ENCODE measurements at regions not wholly inside any gene's neighbourhood (a gene's known extent, or its start where the extent isn't known, plus 50 kb on each side); places are given as distances from the start of the nearest gene placed in this dataset.
"Not testable (repeated sequence)": the region's sequence is repeated elsewhere in the genome, so short reads cannot be mapped to it uniquely, and the experiment has no call there.

DNA sequence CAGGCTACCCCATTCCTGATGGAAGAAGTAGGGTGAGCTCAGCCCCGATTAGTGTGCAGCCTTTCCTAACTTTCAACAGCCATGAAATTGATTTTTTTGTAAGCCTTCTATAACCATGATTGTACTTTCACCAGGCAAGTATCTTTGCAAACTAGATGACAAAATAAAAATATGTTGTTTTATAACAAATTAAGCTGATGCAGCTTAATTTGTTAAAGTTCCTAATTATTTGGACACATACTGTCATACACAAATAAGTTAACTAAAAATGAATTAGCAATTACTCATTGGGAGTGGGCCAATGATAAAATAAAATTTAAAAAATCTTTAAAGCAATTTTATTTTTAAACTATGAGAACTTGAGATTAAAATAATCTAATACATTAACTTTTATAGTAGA is 113.1 kb upstream of the FANCL start:
- no peak for DNase-seq (ENCODE audit: low read depth)

DNA sequence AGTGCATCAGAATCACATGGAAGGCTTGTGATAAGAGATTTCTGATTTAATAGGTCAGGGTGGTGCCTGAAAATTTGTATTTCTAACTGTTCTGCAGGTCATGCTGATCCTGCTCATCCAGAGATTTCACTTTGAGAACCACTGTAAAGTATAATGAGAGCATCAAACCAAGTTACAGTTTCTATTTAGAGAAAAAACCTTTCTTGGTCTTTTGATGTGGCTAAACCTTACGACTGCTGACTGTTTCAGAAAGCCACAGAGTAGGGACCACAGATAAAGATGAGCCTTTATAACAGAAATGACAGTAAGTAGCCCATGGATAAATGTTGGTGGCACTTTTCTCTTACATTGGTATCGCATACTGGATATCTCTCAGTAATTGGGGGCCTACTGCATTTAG is 109.4 kb upstream of the FANCL start:
- DNase-seq (ENCODE audit: low read depth), result no peak

DNA sequence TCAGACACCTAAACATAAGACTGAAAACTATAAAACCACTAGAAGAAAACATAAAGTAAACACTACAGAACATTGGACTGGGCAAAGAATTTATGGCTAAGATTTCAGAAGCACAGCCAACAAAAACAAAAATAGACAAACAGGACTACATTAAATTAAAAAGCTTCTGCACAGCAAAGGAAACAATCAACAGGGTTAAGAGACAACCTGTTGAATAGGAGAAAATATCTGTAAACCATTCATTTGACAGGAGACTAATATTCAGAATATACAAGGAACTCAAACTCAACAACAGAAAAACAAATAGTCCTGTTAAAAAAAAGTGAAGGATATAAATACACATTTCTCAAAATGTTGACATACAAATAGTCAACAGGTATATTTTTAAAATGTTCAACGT is 106.7 kb upstream of the FANCL start:
- no peak for DNase-seq (ENCODE audit: low read depth)

DNA sequence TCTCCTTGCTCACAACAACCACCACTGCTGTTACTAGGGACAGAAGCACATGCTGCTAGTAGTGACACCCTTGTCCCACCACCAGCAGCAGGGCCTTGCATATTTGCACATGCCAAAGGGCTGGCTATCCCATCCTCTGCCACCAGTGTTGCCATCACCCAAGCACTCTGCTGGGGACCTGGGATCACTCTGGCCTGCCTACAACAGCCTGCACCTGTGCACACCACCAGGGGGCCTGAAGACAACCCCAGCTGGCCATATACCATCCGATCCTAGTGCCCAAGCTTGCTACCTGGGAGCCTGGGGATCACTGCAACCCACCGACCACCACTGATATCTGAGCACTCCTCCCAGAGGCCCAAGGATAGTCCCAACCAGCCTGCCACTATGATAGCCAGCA is 99.9 kb upstream of the FANCL start:
- no peak for DNase-seq (ENCODE audit: low read depth)

DNA sequence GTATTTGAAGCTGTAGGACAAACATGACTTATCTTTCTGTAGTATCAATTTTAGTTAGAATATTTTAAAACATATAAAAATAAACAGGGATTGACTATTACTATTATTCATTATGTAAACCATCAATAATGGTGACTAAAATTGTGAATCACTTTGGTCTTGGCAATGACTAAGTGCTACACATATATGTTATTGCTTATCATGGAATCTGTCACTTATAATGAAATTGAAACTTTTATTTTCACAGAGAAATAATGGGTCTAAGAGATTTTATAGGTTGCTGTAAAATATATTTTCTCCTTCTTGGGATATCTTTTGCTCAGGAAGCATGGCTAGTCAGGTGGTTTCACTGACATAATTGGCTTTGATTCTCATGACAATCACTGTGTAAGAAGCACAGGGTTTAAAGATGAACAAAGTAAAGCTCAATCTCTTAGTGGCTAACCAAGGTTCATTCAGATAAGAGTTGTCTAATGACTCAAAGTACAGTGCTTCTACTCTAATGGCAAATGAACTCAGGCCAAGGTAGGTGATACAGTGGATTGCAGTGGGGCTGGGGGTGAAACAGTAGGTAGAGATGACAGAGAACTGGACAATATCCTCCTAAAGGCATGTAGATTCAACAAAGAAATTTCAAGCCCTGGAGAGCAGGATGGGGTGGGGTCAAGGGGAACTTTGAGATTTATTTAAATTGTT is 98.6 kb upstream of the FANCL start:
- DNase-seq (ENCODE audit: low read depth), result no peak

DNA sequence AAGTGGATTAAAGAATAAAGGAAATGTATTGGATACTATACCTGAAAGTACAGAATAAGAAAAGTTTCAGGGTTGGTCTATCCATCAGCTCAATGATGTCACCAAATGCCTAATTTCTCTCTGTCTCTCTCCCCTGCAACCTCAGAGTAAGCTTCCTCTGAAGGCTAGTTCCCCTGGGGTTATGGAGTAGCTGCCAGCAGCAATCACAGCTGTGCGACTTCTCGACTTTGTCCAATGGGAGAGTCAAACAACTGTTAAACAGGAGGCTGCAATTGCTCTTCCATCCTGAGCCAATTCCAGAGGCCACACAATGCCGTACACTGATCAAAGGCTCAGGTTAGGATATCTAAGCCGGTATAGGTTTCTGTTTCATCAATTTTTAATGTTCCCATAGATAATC is 95.3 kb upstream of the FANCL start:
- no peak for DNase-seq (ENCODE audit: low read depth)

DNA sequence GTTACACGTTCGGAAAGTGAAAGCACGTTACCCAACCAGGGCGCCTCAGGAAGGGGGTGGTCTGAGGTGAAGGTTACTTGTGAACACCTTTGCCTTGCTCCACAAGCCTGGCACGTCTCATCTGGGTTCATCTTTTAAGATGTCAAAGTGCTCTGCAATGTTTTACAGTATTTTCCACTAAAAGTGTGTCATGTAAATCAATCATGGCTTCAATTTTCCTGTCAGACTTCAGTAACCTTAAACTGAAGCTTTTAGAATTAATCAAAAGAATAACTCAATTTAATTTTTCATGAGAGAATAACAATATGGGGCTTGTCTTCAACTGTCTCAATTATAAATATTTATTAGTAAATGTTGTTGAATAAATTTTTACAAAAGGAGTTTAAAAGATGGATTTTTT is 93.3 kb upstream of the FANCL start:
- DNase-seq (ENCODE audit: low read depth), result no peak

DNA sequence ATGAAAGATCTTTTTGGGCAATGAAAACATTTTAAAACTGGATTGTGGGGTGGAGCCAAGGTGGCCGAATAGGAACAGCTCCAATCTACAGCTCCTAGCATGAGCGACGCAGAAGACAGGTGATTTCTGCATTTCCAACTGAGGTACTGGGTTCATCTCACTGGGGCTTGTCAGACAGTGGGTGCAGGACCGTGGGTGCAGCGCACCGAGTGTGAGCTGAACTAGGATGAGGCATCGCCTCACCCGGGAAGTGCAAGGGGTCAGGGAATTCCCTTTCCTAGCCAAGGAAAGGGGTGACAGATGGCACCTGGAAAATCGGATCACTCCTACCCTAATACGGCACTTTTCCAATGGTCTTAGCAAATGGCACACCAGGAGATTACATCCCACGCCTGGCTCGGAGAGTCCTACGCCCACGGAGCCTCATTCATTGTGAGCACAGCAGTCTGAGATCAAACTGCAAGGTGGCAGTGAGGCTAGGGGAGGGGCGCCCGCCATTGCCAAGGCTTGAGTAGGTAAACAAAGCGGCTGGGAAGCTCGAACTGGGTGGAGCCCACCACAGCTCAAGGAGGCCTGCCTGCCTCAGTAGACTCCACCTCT is 84.3 kb upstream of the FANCL start:
- not testable (repeated sequence) for DNase-seq (ENCODE audit: low read depth)

DNA sequence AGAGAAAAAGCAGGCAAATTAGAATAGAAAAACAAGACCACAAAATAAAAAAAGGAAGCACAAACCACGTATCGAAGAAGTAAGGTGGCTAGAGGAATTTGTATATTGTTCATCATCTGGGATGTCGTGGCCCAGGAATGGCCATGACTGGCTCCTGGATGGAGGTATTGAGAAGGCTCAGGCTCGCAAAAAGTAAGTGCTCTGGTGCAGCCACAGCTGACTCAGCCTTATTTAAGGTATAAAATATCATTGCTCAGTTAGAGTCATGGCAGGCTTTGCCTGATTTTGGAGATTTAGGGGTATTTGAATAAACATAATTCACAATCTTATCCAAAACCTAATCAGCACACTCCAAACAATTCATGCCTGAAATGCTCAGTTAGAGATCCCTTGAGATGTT is 78.4 kb upstream of the FANCL start:
- no peak for DNase-seq (ENCODE audit: low read depth)

DNA sequence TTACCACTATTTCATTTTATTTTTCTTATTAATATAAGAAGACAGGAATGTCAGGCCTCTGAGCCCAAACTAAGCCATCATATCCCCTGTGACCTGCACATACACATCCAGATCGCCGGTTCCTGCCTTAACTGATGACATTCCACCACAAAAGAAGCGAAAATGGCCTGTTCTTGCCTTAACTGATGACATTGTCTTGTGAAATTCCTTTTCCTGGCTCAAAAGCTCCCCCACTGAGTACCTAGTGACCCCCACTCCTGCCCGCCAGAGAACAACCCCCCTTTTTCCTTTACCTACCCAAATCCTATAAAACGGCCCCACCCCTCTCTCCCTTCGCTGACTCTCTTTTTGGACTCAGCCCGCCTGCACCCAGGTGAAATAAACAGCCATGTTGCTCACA is 77.8 kb upstream of the FANCL start:
- DNase-seq (ENCODE audit: low read depth), result not testable (repeated sequence)

DNA sequence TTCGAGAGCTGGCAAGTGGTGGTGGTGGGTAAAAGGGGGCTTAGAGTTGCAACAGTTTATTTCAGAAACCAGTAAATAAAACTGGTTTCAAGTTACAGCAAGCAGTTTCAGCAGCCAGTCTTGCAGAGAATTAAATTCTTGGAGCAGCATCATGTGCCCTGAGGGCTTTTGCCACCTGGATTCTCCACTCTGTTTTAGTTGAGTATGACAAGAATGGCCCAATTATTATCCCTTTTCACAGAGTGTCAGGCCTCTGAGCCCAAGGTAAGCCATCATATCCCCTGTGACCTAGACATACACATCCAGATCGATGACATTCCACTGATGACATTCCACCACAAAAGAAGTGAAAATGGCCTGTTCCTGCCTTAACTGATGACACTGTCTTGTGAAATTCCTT is 72.8 kb upstream of the FANCL start:
- DNase-seq (ENCODE audit: low read depth), result no peak

DNA sequence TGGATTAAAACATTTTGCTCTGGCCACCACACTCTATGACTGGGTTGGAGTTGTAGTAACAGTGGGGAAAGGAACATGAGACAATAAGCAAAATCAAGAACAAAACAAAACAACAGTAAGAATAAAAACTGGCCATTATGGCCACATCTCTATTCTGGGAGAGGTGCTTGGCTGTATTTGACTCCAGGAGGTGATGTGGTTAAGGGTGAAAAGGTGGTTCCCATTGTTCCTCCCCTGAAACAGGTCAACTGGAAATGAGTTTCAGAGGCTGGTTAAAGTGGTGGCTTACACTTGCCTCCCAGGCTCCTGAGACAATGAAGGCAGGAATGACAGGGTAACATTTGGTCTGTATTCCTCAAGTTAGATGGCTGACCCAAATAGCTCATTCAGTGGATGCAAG is 67.3 kb upstream of the FANCL start:
- DNase-seq (ENCODE audit: low read depth), result no peak

DNA sequence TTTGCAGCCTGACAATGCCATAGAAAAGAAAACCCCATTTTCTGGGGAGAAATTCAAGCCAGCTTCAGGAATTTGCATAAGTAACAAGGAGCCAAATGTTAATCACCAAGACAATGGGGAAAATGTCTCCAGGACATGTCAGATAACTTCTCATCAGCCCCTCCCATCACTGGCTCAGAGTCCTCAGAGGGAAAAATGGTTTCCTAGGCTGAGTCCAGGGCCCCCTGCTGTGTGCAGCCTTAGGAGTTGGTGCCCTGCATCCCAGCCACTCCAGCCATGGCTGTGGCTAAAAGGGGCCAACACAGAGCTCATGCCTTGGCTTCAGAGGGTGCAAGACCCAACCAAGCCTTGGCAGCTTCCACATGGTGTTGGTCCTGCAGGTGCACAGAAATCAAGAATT is 63.7 kb upstream of the FANCL start:
- no peak for DNase-seq (ENCODE audit: low read depth)

DNA sequence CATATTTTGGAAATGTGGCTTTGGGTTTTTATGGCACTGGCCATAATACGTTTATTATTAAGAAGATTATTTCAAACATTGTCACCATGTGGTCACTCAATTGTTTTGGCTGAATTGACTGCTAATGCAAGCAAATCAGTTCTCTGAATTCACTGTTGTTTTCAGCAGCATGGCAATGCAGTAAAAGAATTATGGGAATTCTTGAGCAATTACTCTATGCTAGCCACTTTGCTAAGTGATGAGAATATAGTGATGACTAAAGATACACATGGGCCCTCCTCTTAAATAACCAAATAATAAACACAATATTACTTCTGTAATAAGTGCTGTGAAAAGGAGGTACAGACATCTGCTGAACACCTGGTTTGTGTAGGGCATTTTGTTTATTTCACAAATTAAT is 58.0 kb upstream of the FANCL start:
- DNase-seq (ENCODE audit: low read depth), result no peak

DNA sequence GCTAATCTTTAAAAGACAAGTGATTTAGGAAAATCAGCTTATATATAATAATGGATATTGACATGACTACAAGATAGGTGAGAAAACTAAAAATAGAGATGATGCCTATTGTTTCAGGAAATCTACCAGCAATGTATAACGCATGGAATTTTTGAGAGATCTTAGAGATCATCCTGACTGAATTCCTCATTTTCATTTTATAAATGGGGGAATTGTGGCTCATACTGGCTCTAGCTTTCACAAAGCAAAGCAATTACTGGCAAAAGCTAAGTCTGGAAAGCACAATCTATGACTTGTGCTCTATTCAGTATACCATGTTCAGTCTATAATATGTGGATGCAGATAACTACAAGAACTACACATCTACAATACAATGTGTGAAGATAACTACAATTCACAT is 51.9 kb upstream of the FANCL start:
- no peak for DNase-seq (ENCODE audit: low read depth)

DNA sequence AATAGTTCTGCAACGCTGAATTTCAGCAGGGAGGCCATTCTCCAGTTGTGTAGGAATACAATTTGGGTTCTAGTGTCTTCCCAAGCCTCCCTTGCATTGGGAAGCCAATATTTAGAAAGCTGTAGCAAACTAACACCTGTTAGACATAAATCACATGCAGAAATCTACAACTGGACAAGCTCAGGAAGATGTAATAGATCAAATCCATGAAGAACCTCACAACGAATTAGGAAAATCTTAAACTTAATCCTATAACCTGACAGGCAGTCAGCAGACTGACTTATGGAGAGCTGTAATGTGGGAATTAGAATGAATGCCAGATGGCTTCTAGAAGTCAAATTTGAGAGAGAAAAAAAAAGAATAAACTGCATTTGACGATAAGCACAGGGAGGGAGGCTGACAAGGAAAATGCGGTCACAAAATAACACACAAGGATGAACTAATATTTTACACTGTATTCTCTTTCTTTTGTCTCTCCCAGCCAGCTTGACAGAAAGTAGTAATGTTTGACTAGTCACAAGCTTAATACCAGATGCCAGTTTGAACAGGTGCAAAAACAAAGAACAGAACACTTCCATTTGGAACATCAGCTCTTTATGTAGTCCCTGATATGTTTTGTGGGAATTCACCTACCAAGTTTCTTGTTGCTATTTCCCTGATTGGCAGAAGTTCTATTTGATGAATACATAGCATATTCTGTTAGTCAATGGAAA is 50.8 kb upstream of the FANCL start:
- DNase-seq (ENCODE audit: low read depth), result no peak

Data from stimulated activated CD8-positive, alpha-beta memory T cell treated with anti-CD3 and anti-CD28 coated beads, Interleukin-12 subunit alpha, Interleukin-12 subunit beta, amount 100 ng/mL, for 4 hours (primary cell).